CD4-positive, alpha-beta T cell treated with Interferon alpha-2 for 1 hour (primary cell): ENCODE measurements at regions not wholly inside any gene's neighbourhood (a gene's known extent, or its start where the extent isn't known, plus 50 kb on each side); places are given as distances from the start of the nearest gene placed in this dataset.

ENCODE experiments used
- DNase-seq, 2 donors: peaks; one replicate each; pipeline ENCODE4 v3.0.0-alpha.2; 2020 to 2022

- no peak for DNase-seq
Observed at GRCh38 chr3:182092662-182093262, 381.0 kb downstream of the SOX2 start.

DNA sequence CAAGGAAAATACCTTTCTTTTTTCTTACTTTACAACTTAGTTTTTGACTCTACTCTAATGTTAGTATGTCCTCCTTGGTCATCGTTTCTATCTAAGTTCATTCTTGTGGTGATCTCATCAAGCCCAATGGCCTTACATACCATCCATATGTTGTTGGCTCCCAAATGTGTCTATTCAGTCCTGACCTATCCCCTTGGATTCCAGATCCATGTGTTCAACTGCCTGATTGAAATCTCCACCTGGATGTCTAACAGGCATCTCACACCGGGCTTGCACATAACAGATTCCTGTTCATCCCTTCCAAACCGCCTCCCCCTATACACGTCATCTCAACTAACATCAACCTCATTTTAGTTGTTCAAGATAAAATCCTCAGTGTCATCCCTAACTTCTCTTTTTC lies 382.6 kb downstream of the SOX2 start:
- DNase-seq, result no peak

GRCh38 chr3:182104881-182105280 lies 393.2 kb downstream of the SOX2 start:
- DNase-seq, result no peak

GRCh38 chr3:182105875-182106274 lies 394.1 kb downstream of the SOX2 start:
- DNase-seq, result no peak

DNA sequence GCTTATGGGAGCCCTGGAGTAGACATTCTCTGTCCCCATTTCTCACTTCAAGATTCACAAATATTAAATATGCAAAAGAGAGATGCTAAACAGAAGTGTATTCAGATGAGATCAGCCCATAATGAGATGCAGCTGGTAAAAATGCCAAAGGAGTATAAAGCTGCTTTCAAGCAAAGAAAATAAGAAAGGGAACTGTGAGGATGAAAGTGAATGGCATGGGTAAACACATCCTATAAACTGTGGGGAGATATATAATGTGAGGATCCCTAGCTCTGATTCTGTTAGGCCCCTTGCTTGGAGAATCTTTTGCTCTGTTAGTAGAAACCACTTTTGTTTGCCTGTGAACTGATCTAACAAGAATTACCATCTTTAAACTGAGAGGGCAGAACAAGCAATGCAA lies 396.6 kb downstream of the SOX2 start:
- DNase-seq, result no peak

- DNase-seq, result no peak
Observed at GRCh38 chr3:182111967-182112366, 400.2 kb downstream of the SOX2 start.

DNA sequence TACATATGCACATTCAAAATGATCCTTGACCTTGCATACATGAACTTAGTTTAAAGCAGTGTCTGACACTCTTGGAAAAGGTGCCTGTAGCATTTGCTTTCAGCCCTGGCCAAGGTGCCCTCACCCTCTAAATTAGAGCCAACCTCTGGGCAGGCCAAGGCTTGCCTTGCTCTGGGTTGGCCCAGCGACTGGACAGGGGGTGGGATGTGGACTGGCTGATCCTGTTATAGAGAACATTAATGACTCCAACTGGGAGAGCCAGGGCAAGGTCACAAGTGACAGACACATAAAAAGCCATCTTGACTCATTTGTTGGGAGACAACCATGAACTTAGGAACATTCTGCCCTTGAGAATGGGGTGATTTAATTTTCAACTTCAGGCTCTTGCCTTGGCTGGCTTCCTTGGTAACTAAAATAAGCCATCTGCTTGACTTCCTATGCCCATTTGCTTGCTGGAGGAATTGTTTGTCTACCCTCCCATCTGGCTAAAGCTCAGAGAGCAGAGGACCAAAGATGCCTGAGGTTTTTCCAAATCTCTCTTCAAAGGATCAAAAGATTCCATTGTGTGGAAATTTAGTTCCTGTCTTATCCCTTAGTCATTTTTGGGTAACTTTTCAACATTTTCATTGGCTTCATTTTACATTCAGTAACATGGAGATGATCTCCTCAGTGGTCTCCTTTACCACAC lies 403.7 kb downstream of the SOX2 start:
- no peak for DNase-seq

DNA sequence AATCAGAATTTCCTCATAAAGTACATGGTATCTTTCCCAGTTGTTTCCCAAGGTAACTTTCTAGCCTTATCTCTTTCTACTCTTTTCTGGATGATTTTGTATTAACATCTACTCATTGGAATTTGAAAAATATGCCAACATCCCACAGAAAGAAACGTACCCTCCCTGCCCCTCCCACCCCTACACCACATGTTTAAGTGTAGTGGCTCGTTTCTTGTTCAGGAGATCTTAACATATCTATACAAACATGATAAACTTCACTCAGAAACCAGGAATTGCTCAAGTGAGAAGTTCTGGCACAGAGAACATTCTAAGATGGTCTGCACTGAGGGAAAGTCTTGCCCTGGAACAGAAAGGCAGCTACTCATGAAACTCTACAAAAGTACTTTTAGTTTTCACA lies 404.7 kb downstream of the SOX2 start:
- DNase-seq, result no peak

- DNase-seq, result no peak
Observed at GRCh38 chr3:182117131-182117530, 405.4 kb downstream of the SOX2 start.

- no peak for DNase-seq
Observed at GRCh38 chr3:182117583-182117982, 405.9 kb downstream of the SOX2 start.

GRCh38 chr3:182118066-182118465 lies 406.3 kb downstream of the SOX2 start:
- no peak for DNase-seq

DNA sequence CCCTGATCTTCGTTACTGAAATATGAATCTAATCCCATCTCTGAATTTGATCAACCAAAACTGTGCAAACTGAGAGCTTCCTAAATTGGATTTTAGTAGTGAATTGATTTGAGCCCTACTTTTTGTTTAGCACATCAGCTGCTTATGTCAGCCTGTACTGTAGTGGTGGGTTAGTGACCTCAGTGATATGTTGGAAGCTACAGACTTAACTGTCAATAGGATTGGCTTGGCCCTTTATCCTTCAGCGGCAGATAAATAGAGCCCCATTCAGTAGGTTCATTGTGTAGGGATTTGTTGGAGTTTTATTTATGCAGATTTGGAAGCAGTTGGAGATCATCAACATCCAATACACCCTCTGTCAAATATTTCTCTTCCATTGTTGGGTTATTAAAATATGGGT lies 409.7 kb downstream of the SOX2 start:
- no peak for DNase-seq

GRCh38 chr3:182122779-182123178 lies 411.1 kb downstream of the SOX2 start:
- no peak for DNase-seq

DNA sequence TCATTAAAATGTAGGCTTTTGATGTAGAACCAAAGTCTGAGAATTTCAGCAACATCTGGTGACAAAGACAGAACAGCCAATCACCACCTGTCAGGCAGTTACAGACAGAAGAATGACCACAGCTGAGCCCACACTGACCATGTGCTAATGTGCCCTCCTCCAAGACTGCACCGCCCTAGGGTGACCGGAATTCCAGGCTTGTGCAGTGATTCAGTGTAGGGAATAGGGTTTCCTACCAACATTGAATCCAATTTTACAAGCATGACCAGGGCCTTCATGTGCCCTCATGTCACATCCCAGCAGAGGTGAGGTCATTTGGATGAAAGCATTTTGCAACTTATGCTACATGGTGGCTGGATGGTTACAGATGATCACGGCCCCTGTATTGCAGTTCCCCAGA lies 412.5 kb downstream of the SOX2 start:
- DNase-seq, result no peak

GRCh38 chr3:182124716-182125115 lies 413.0 kb downstream of the SOX2 start:
- no peak for DNase-seq

GRCh38 chr3:182129740-182130139 lies 418.0 kb downstream of the SOX2 start:
- DNase-seq, result no peak

DNA sequence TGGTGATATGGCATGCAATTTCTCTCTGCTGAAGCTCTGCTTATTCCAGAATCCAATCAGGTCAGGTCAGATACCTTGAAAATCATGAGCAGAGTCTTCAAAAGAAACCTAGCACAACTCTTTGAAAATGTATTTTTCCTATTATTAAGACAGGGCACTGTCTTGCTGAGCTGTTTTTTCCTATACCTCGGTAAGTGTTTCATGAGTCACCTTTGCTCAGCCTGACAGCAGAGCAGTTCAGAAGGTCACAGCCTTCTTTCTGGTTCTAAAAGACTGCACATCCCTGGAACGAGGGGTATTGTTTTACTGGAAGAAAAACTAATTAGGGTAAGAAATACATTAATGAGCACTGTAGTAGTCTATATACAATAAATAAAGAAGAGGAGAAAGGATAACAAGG lies 422.0 kb downstream of the SOX2 start:
- DNase-seq, result no peak

DNA sequence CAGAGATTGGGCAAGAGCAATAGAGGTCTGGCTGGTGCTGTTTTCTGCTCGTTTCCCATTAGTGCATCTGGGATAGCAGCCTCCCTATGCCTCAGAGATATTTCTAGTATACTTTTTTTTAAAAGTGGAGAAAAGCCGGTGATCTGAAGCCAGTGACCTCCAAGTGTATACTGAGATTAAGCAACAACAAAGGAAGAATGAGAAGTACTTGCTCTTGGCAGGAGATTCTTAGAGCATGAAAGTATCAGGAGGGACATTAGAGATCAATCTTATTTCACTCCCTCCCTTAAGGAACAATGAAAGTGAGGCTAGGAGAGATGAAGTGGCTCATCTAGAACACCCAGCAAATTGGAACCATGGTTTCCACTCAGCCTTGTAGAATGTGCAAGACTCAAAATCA lies 423.3 kb downstream of the SOX2 start:
- DNase-seq, result no peak

DNA sequence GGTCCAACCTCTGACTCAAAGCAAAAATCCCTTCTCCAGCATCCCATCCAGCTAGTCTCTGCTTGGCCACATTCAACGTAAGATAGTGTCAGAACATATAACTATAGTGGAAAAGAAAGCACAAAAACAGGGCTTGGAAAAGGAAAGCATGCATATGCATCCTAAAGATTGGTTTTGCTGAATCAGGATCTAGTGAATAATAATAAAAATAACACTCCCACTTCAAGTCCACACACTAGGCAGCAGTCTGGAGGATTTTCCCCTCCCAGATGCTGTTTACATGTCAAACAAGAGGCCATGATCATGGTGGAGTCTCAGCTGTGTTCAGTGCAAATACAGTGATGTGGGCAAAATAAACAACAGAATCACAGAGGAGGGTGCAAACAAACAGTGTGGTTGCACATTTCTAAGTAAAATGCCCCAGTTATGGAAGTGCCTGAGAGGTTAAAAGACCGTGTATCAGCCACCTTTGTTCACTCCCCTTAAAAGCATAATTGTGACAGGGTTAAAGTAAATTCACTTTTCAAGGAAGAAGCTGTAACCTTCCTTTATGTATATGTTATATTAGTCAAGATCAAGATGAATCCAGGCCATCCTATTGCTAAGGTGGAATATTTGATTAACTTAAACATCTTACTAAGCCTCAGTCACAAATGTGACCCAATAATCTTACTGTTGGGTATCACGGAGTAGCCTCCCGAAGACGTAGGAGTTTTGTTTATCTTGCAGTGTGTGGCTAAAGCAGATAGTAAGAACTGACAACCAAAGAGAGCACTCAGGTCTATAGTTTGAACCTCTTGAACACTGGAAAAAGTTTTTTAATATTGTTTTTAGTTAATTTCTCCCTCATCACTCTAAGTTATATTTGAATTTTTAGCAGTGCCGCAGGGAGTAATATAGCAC lies 424.5 kb downstream of the SOX2 start:
- DNase-seq, result no peak

DNA sequence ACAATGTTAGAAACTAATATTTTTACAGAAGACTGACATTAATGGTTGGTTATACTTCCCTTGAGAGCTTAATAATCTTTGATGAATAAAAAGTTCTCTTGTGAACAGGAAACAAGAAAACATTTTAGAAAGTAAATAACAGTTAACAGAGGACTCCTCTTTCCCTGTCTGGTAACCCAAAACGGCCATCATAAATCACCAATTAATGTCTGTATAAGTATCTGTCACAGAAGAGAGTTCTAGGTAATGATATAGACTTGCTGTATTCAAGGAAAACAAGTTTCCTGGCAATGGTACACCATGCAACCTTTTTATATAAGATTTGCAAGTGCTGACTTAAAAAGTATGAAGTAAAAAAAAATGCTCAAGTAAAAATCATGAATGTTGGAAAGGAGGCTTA lies 426.7 kb downstream of the SOX2 start:
- no peak for DNase-seq

DNA sequence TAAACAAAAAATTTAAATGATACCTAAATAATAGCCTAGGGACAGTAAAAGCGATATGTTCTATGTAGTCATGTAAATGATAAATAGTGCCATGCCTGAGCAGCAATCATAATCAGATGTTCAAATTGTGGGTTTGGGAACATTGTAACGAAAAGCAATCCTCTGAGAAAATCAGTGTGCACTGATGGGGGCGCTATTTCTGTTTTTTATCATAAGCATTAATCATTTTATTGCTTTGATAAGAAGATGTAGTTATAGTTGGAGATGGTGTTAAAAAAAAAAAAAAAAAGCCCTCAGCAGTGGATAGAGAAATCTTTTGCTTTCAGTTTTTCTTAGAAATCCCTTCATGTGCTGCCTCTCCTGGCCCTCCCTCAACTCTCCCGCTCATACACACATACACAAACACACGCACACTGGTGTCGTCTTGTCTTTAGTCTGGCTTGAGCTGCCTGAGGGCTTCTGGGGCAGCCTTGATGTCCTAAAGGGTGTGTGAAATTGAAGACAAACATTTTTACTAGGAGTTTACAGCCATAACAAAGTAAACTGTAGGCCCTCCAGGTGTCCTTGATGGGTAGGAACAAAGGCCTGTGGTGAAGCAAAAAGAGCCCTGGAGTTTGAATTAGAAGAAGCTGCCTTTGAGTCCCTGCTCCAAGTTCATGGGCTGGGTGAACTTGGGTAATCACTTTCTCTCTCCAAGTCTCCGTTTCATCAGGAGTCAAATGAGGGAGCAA lies 428.1 kb downstream of the SOX2 start:
- no peak for DNase-seq

GRCh38 chr3:182142928-182143327 lies 431.2 kb downstream of the SOX2 start:
- no peak for DNase-seq

DNA sequence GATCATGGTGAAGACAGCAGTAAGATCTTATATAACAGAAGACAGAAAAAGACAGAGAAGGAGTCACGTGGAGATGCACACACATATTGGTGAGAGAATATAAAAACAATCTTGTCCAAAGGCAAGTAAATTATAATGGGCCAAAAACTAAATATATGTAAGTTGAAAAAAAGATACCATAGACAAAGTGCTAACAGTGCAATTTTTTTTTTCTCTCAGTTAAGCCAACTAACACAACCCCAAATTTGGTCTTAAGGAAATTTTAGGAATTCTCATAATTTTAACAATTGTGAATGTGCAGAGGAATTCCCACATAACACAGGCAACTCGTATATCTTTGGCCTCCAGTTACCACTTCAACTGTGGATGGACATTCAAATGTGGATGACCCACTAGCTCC lies 432.2 kb downstream of the SOX2 start:
- no peak for DNase-seq
